Effector CD8-positive, alpha-beta T cell (primary cell): ENCODE measurements at regions not wholly inside any gene's neighbourhood (a gene's known extent, or its start where the extent isn't known, plus 50 kb on each side); places are given as distances from the start of the nearest gene placed in this dataset.

Experiments used
- DNase-seq: peaks from one replicate; lab custom pipeline; 2025; lab: John Stamatoyannopoulos, UW

GRCh38 chr3:157807280-157807679, 298.9 kb downstream of the SHOX2 start:
- DNase-seq = no peak

GRCh38 chr3:157805538-157805937, 300.7 kb downstream of the SHOX2 start:
- DNase-seq = no peak

DNA sequence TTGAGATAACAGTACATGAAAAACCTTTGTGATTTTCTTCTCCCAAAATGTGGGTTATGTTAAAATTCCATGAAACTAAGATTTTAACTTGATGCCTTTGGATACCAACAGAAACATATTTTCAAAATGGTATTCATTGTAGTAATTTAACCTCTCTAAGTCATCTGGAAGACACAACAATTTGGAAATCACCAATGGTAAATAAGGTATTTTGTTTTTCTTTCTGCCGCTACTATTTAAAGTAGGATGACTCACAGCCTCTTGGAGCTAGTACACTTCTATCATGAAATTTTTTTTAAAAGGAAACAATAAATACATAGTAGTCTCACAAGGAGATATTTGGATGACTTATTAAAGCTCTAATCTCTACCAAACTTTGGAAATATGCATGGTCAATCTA, 291.6 kb upstream of the VEPH1 start:
- DNase-seq = no peak

DNA sequence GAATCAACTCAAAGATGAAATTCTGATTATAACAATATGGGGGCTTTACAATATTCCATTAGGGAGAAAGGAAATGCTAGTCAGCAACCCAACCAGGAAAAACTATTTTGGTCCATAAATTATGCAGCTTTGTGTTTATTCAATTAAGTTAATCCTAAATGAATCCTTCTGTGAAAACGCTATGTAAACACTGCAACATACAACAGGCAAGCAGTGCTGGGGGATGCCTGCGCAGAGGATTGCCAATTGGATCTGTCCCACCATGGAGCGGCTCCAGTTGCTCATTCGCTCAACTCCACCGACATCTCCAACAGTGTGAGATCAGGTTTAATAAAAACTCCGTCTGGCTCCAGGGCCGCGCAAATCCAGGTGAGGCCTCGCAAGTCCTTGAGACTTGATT, 290.5 kb upstream of the VEPH1 start:
- no peak for DNase-seq

GRCh38 chr3:157789162-157789561, 285.9 kb upstream of the VEPH1 start:
- no peak for DNase-seq

DNA sequence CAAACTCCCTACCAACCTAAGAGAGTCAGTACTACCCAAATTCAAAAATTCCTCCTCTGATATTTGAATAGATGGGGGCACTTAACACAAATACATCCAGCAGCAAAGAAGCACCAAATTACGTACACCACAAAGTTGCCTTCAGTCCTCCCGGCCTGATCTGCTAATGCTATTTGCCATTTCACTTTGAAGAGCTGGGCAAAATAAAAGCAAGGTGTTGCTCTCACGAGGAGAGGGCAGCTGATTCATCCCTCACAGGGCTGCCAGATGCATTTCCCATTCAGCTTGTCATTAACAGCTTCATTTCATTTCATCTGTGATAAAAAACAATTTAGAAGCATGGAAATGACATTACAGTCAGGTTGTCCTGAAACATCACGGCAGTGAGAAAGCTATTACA, 283.4 kb upstream of the VEPH1 start:
- no peak for DNase-seq

DNA sequence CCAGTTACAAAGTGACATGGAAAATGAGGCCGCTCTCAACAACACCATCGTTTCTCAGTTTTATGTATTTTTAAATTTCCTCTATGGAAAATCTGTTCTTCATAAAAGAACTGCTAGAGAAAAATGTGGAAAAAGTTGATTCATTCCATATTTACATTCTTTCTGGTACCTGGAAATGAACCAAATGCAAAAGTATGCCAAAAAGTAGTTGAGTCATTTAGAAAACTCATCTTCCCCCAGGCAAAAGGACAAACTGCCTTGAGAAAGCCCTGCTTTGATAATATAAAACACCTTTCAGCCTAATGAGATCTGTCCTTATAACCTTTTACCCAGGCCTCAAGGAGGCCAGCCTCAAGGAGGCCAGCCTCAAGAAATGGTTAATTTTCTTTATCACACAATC, 283.0 kb upstream of the VEPH1 start:
- DNase-seq = no peak

GRCh38 chr3:157785102-157785826, 282.0 kb upstream of the VEPH1 start:
- DNase-seq = no peak

DNA sequence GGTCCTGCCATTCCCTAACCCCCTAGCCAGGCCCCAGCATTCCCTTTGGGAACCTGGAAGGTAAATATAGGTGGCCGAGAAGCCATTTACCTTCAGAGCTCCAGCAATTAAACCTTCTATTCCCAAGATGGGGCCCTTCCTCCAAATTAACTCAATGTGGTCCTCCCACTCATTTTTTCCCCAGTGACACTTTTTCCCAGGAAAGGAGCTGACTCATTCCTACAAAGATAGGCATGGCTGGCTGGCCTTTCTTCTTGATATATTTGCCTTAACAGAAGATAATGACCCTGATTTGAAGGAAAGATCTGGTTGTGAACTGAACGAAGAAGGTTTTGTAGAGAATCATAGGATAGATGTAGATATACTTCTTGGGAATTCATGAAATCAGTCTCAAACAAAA, 279.0 kb upstream of the VEPH1 start:
- DNase-seq = no peak

- DNase-seq = no peak
Observed at GRCh38 chr3:157776861-157777260, 273.6 kb upstream of the VEPH1 start.

- no peak for DNase-seq
Observed at GRCh38 chr3:157775446-157775845, 272.2 kb upstream of the VEPH1 start.

DNA sequence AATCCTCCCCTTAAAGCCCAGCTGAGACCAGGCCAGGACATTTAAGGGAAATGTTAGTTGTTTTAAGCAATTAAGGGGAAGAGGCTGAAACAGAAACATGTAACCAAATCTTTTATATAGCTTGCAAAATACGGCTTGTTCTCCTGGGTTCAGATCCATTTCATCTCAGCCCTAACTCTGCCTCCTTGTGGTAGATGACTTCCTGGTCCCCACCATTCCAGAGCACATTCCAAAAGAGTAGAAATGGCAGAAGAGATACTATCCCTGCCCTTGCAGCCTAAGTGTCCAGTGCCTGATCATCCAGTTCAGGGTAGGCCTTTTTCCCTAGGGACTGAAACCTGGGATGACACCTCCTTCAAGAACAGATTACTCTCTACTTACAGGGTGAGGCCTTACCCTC, 266.2 kb upstream of the VEPH1 start:
- DNase-seq = no peak

DNA sequence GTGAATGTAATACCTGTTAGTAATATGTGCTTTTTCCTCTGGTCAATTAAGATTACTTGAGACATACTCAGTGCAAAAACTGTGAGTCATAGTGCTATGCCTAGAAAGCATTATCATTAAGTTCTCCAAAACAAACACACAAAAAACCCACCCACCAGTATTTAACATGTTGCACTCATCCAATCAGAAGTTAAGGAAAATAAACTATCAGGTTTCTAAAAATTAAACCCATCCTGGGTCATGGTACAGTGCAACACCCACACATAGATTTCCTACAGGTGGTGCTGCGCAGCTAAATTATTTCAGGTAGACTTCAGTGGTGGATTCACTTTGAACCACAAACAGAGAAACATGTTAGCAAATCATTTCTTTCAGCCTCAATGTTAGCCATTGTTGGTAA, 264.4 kb upstream of the VEPH1 start:
- no peak for DNase-seq

DNA sequence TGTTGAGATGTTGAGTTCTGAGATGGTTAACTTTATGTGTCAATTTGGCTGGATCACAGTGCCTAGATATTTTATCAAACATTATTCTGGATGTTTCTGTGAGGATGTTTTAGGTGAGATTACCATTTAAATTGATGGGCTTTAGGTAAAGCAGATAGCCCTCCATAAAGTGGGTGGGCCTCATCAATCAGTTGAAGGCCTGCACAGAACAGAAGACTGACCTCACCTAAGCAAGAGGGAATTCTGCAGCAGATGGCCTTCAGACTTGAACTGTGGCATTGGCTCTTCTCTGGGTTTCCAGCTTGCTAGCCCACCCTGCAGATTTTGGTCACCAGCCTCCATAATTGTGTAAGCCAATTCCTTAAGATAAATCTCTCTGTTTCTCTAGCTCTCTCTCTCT, 260.4 kb upstream of the VEPH1 start:
- no peak for DNase-seq

- no peak for DNase-seq
Observed at GRCh38 chr3:157759311-157759710, 256.1 kb upstream of the VEPH1 start.

- DNase-seq = no peak
Observed at GRCh38 chr3:157755233-157755632, 252.0 kb upstream of the VEPH1 start.

DNA sequence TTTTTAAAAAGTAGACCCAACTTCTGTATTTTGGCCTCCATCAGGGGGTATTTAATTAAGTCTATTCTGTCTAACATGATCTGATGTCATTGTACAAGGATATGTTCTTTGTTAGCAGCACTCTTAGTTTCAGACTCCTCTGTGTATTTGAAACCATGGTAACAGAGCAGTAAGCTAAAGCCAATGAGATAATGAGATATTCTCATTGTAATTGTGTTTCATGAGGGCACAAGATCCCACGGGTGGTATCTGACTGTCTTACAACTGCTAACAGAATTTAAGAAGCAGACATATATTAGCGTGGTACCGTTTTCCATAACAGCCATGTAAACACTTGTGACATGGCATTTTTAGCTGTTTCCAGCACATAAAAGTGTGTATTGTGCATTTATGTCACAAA, 251.2 kb upstream of the VEPH1 start:
- DNase-seq = no peak

DNA sequence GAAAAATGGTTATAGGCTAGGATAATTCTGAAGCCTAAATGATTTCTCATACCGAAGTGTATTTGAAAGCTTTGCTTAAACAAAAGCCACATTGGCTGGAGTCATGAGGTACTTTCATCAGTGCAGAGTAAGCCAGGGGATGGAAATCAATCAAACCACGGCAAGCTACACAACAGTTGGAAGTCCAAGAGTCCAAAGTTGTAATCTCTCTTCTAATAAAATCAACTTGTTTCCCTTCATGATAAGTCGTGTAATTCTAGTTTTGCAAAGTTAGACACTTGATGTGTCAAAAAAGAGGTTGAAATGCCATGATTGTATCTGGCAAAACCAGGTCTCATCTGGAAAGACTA, 250.5 kb upstream of the VEPH1 start:
- DNase-seq = no peak

DNA sequence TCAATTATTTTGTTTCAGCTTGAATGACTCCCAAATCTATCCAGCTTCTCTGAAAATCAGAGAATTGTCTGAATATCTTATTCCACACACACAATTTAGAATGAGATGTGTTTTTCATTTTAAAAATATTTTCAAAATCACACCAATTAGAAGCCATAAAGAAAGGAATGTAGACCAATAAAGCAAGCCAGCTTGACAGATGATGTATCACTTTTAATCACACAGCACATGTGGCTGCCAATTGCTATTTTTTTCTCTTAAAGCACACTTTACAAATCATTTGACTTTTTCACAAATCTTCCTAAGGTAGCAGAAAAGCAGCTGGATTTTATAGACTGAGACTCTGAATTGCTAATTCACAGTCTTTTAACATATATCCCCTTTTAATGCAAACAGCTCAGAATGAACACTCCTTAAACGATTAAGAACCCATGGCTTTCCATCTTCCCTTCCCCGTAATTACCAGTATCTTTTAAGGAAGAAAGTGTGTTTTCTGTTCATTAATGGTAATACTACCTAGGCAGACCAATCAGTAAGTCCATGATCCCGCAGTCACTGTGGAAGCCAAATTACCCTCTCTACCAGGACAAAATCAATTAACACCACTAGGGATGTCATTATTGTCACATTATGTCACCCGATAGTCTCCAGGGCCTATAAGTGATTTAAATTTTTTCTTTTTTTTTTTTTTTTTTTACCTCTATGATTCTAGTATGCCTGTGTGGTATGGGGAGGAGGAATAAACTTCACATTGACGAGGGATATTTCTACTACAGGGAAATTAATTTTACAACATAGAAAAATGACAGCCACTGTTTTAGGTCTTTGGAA, 250.0 kb upstream of the VEPH1 start:
- DNase-seq = no peak

GRCh38 chr3:157752554-157752953, 249.3 kb upstream of the VEPH1 start:
- no peak for DNase-seq

DNA sequence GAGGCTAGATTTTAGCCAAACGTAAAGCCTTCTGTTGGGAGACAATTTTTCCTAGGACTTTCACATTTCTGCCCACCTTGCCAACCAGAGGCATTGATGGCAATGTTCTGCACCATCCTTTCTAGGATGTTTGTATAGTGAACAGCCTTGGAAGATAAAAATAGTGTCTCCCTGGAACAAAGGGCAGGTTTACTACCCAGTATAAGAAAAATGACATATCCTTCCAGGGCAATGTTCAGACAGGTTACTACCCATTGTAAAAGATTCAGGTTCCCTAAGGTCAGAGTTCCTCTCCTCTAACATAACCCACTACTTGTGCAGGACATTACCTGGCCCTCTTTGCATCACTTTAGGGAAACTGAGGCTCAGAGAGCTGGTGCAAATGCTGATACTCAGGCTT, 248.2 kb upstream of the VEPH1 start:
- no peak for DNase-seq

- DNase-seq = no peak
Observed at GRCh38 chr3:157746391-157746790, 243.2 kb upstream of the VEPH1 start.

- DNase-seq = no peak
Observed at GRCh38 chr3:157741607-157742006, 238.4 kb upstream of the VEPH1 start.

DNA sequence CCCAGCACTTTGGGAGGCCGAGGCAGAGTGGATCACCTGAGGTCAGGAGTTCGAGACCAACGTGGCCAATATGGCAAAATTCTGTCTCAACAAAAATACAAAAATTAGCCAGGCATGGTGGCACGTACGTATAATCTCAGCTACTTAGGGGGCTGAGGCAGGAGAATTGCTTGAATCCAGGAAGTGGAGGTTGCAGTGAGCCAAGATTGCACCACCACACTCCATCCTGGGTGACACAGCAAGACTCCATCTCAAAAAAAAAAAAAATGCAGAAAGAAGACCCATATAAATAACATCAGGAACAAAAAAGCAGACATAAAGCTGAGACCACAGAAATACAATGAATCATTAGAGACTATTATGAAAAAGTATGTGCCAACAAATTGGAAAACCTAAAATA, 235.2 kb upstream of the VEPH1 start:
- DNase-seq = no peak
